Activated CD8-positive, alpha-beta T cell treated with anti-CD3 and anti-CD28 coated beads for 36 hours (primary cell): ENCODE measurements at regions not wholly inside any gene's neighbourhood (a gene's known extent, or its start where the extent isn't known, plus 50 kb on each side); places are given as distances from the start of the nearest gene placed in this dataset.

Experiments
- ATAC-seq: fragments of 200-7000 bp; cut with Tn5 transposase; one replicate; pipeline ENCODE4 v1.10.0; 2021; ENCODE audit warnings: mild to moderate bottlenecking, moderate library complexity
- CTCF ChIA-PET: fragments of 350-600 bp; sonication (Branson Sonifier 250); formaldehyde crosslinking; loops from one replicate; lab custom pipeline; 2021; ENCODE audit warnings: antibody characterized with exemption; lab: Charles Lee
- POLR2A ChIA-PET: fragments of 350-600 bp; sonication (Branson Sonifier 250); formaldehyde crosslinking; loops from one replicate; lab custom pipeline; 2021; ENCODE audit warnings: antibody characterized with exemption; lab: Charles Lee
- DNase-seq: peaks from one replicate; pipeline ENCODE4 v3.0.0-alpha.2; 2020
- H3K27ac Mint-ChIP-seq: one replicate; pipeline ENCODE4 v1.8.0; 2021; ENCODE audit warnings: mild to moderate bottlenecking, mixed read lengths
- H3K27me3 Mint-ChIP-seq: one replicate; pipeline ENCODE4 v1.8.0; 2021; ENCODE audit warnings: mixed read lengths
- H3K36me3 Mint-ChIP-seq: one replicate; pipeline ENCODE4 v1.8.0; 2021; ENCODE audit warnings: low read depth, mixed read lengths
- H3K4me1 Mint-ChIP-seq: one replicate; pipeline ENCODE4 v1.8.0; 2021; ENCODE audit warnings: low read depth, mixed read lengths
- H3K4me3 Mint-ChIP-seq: one replicate; pipeline ENCODE4 v1.8.0; 2021; ENCODE audit warnings: mild to moderate bottlenecking, moderate library complexity, mixed read lengths
- H3K9me3 Mint-ChIP-seq: one replicate; pipeline ENCODE4 v1.8.0; 2021; ENCODE audit warnings: mixed read lengths
- CTCF ChIP-seq: fragments of 200-600 bp; IDR thresholded peaks from one replicate; pipeline ENCODE4 v1.8.0; 2022; ENCODE audit warnings: antibody characterized with exemption, mild to moderate bottlenecking
- intact Hi-C: fragments of 100-400 bp; cut with micrococcal nuclease; formaldehyde crosslinking; loops from one replicate; pipeline ENCODE4 v1.10.0; 2022

GRCh38 chr2:851680-852079 lies 99.0 kb upstream of the SNTG2 start:
- Mint-ChIP-seq H3K9me3 (peaks cover 14% of the 10 kb centered on the region), H3K27ac (no peak overlapping the region), H3K36me3 (peaks cover 2% of the 10 kb centered on the region), H3K27me3 (peaks cover 3% of the 10 kb centered on the region), H3K4me3 (no peak overlapping the region), H3K4me1 (peaks cover 16% of the 10 kb centered on the region)
- ChIA-PET POLR2A (no interaction called here), CTCF (no interaction called here)
- ATAC-seq (no peak), DNase-seq (no peak)
- intact Hi-C loops = loop anchor here (10.0 kb wide), 1 partner anchor 693 kb away; no protein-coding TSS in a partner anchor
- TF ChIP-seq CTCF = no peak

DNA sequence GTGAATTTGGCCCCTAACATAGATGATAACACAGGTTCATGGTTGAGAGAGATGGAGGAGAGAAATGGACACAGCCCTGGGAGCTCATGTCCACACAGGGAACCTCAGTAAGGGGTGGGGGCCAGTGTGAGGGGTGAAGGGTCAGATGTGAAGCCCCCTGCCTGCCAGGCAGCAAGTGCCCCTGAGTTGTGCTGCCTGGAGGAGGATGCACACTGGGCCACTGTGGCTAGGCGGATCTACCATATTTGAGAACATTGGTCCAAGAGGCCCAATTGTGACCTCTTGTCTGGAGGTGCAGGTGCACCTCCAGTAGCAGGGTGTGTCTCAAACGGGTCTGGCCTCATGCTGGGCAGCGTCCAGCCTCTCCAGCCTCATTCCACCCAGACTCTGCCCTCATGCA lies 99.6 kb upstream of the SNTG2 start:
- intact Hi-C loops = loop anchor here (10.0 kb wide), 1 partner anchor 694 kb away; no protein-coding TSS in a partner anchor

GRCh38 chr2:850429-850828 lies 100.2 kb upstream of the SNTG2 start:
- CTCF ChIA-PET = no interaction called here
- H3K27me3 Mint-ChIP-seq = peaks cover 3% of the 10 kb centered on the region
- no peak for TF ChIP-seq CTCF
- POLR2A ChIA-PET = no interaction called here
- ATAC-seq (no peak), DNase-seq (no peak)
- H3K36me3 Mint-ChIP-seq = peaks cover 2% of the 10 kb centered on the region
- H3K9me3 Mint-ChIP-seq = peaks cover 14% of the 10 kb centered on the region
- H3K27ac Mint-ChIP-seq = no peak overlapping the region
- H3K4me3 Mint-ChIP-seq = no peak overlapping the region
- peaks cover 12% of the 10 kb centered on the region for H3K4me1 Mint-ChIP-seq
- intact Hi-C loops = loop anchor here (10.0 kb wide), 1 partner anchor 694 kb away; no protein-coding TSS in a partner anchor

More for the DNA sequence above, 99.6 kb upstream of the SNTG2 start:
- TF ChIP-seq CTCF = no peak
- POLR2A ChIA-PET = no interaction called here
- DNase-seq (no peak), ATAC-seq (no peak)
- Mint-ChIP-seq H3K27ac (no peak overlapping the region), H3K4me3 (no peak overlapping the region), H3K9me3 (peaks cover 14% of the 10 kb centered on the region), H3K36me3 (peaks cover 2% of the 10 kb centered on the region), H3K27me3 (peaks cover 3% of the 10 kb centered on the region), H3K4me1 (peaks cover 16% of the 10 kb centered on the region)
- CTCF ChIA-PET = no interaction called here

GRCh38 chr2:848099-848498 lies 102.5 kb upstream of the SNTG2 start:
- Mint-ChIP-seq H3K27ac (no peak overlapping the region), H3K4me3 (no peak overlapping the region), H3K27me3 (peaks cover 10% of the 10 kb centered on the region), H3K36me3 (no peaks in the 10 kb centered on the region), H3K4me1 (no peaks in the 10 kb centered on the region), H3K9me3 (no peaks in the 10 kb centered on the region)
- CTCF ChIA-PET = no interaction called here
- intact Hi-C loops = no loop called here
- POLR2A ChIA-PET = no interaction called here
- TF ChIP-seq CTCF = no peak
- ATAC-seq (no peak), DNase-seq (no peak)

DNA sequence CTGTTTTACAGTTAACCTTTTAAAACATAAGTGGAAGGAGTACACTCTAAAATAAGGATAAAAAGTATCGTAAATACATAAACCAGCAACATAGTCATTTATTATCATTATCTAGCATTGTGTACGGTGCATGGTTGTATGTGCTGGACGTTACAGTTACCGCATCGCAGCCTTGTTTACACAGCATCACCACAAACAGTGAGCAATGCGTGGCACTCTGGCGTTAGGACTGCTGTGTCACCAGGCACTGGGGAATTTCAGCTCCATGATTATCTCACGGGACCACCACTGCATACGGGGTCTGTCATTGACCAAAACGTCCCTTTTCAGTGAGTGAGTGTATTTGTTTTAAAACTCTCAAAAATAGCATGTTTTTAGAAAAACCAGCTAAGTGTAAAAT lies 103.0 kb upstream of the SNTG2 start:
- Mint-ChIP-seq H3K27me3 (peaks cover 10% of the 10 kb centered on the region), H3K27ac (no peak overlapping the region), H3K9me3 (no peaks in the 10 kb centered on the region), H3K4me3 (no peak overlapping the region), H3K36me3 (no peaks in the 10 kb centered on the region), H3K4me1 (no peaks in the 10 kb centered on the region)
- ATAC-seq = no peak
- DNase-seq = no peak
- intact Hi-C loops = no loop called here
- CTCF ChIA-PET = no interaction called here
- POLR2A ChIA-PET = no interaction called here
- no peak for TF ChIP-seq CTCF
